NCI-H774 (cell line): ENCODE measurements at regions not wholly inside any gene's neighbourhood (a gene's known extent, or its start where the extent isn't known, plus 50 kb on each side); places are given as distances from the start of the nearest gene placed in this dataset.

Source experiments
- DNase-seq: peaks from one replicate; lab custom pipeline; 2025; lab: John Stamatoyannopoulos, UW

DNA sequence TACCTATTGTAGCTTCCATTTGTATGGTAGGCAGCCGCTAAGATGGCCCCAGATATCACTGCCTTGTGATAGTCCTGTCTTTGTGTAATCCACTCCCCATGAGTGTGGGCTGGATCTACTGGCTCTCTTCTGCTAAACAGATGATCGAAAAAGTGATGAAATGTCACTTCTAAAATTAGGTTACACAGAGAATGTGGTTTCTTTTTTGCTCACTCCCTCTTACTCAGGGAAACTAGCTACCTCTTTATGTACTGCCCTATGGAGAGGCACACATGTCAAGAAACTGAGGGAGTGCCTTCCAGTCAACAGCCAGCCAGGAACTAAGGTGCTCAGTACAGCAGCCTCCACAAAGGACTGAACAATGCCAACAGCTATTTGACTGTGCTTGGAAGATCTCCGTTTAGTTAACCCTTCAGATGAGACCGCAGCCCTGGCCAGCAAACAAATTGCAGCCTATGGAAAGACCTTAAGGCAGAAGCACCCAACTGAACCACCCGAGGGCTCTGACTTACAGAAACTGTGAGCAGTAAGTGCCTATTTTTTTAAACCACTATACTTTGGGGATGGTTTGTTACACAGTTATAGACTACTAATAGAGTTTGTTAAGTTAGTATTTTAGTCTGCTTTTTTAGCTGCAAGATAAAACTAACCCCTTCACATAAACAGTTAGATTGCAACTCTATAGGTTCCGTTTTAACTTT, 113.2 kb upstream of the MAF start:
- DNase-seq, result no peak

- no peak for DNase-seq
Observed at GRCh38 chr16:79712276-79712675, 111.7 kb upstream of the MAF start.

DNA sequence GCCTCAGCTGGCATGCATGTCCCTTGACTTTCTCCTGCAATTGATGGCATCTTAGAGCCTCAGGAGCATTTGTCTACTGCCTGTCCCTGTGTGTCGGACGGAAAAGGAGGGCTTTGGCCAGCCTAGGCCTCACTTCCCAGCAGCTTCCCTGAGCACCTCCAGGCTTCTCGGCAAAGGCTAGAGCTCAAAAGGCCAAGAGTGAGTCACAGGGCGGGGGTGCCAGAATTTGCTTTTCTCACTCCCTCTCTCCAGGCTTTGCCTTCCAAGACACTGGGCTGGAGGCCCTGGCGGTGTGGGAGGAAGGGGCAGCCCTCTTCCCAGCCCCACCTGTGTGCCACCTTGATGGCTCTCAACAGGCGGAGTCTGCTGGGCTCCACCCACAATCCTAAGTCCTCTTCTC, 107.3 kb upstream of the MAF start:
- no peak for DNase-seq

DNA sequence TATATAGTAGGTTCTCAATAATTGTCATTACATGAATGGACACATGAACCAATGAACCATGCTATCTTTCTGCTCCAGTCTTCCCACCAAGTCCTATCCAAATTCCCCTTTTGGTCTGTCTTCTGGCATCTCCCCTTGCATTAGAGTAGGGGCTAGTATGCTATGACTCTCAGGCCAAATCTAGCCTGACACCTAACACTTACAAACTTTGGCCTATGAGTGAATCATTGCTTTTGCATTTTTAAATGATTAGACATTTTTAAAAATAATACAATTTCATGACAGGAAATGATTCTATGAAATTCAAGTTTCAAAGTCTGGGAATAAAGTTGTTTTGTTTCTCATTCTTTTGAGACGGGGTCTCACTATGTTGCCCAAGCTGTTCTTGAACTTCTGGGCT, 102.5 kb upstream of the MAF start:
- no peak for DNase-seq

GRCh38 chr16:79698341-79698753, 97.8 kb upstream of the MAF start:
- DNase-seq, result no peak

DNA sequence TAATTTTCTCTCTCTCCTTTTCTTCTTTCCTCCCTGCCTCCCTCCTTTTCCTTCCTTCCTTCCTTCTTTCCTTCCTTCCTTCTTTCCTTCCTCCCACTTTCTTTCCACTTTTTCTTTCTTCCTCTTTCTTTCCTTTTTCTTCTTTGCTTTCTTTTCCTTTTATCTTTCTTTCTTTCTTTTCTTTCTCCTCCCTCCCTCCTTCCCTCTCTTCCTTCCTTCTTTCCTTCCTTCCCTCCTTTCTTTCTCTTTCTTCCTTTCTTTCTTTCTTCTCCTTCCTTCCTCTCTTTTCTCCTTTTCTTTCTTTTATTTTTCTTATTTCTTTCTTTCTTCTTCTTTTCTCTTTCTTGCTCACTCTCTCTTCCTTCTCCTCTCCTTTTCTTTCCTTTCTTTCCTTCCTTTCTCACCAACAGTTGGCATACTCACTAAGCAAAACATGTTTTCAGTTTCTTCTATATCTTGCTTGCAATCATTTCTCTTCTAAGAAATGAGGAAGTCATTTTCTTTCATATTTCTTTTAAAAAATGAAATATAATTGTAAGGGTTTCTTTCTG, 97.1 kb upstream of the MAF start:
- DNase-seq, result no peak

- DNase-seq, result no peak
Observed at GRCh38 chr16:79691007-79691406, 90.5 kb upstream of the MAF start.

- no peak for DNase-seq
Observed at GRCh38 chr16:79690159-79690558, 89.6 kb upstream of the MAF start.

DNA sequence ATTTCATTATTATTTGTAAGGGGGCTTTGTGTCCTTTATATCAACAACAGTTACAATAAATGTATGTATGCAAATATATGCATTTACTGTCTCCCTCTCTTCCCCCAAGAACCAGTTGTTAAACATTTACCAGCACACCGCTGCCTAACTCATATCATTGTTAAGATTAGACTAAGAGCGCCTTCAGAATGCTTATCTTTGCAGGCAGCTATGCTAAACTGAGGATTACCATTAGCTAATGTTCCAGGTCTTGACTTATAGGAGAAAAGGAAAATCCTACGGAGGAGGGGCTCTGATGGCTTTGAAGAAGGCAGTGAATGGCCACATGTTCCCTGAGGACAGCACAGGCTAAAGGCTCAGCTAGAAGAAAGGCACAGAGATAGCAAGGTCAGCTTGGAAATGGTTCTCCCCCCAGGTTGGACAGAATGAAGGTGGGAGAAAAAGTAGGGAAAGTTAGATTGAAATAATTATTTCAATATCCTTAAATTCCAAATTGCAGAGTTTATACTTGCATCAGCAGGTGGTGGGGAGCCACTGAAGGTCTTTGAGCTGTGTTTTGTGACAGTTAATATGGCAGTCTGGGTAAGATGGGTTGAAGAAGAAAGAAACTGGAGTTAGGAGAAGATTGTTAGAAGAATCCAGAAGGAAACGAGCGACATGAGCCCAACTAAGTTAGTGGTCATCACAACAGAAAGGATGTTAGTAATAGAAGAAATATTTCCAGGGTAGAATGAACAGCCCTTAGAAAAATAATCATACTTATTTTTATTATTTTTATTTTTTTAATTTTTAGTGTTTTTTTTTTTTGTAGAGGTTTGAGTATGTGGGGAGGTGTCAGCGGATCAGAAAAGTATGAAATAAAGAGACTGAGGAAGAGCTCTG, 87.0 kb upstream of the MAF start:
- DNase-seq, result no peak

GRCh38 chr16:79685871-79686270, 85.3 kb upstream of the MAF start:
- no peak for DNase-seq

DNA sequence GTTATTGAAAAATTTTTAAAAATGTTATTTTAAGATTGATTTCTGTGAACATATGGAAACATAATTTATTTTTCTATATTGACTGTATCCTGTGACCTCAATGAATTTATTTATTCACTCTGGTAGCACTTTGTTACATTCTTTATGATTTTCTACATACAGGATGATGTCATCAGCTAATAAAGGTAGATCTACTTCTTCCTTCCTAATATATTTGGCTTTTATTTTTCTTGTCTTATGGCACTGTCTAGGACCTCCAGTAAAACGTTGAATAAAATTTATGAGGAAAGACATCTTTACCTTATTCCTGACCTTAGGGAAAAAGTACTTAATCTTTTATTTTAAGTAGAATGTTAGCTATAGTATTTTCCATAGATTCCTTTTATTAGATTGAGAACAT, 78.8 kb upstream of the MAF start:
- no peak for DNase-seq

DNA sequence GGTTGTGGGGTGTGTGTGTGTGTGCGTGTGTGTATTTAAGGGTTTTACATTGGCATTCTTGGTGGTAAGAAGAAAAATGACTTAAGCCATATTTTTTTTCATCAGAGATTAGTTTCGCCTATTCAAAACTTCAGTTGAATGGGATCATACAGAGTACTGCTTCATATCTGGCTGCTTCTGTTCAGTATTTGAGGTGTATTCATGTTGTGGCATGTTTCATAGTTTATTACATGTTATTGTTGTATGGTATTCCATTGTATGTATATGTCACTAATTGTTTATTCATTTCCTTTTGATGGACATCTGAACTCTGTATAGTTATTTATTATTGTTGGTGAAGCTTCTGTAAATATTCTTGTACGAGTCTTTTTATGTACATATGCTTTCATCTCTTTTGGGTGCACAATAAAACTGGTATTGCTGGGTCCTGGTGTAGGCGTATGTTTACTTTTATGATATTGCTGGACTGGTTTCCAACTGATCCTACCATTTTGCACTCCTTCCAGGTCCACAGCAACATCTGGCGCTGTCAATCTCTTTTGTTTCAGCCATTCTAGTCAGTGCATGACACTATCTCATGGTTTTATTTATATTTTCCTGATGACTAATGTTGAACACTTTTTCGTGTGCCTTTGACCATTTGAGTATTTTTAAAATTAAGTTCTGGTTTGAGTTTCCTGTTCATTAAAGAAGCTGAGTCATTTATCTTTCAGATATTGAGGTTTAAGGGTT, 77.4 kb upstream of the MAF start:
- no peak for DNase-seq

DNA sequence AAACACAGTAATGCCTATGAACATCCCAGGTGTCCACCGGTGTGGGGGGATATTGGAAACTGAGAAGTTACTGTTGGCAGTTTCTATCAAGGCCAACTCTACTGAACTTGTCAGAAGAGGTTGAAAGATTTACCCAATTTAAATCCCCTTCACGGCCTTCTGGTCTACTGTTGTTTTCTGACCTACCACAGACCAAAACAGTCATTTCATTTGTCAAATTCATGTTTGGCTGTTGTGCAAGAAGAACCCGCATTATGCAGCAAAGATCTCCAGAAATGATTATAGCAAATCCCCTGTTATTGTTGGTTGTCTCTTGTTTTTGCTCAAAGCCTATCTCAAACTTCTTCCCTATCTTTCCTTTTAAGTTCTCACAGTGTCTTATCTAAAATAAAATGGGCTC, 73.1 kb upstream of the MAF start:
- no peak for DNase-seq

GRCh38 chr16:79672524-79672923, 72.0 kb upstream of the MAF start:
- no peak for DNase-seq

DNA sequence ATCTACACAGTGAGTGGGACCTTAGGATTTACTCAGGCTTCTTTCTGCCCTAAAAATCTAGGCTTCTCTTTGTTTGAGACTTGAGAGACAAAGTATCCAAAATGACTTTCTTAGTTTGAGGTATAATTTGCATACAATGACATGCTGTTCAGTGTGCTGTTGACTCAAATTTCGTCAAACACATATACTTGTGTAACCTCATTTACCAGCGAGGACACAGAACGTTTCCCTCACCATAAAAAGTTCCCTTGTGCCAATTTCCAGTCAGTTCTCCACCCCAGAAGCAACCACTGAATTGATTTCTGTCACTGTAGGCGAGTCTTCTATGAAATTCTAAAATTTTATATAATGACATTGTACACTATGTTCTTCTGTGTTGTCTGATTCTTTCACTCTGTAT, 68.0 kb upstream of the MAF start:
- no peak for DNase-seq

GRCh38 chr16:79665970-79666369, 65.4 kb upstream of the MAF start:
- no peak for DNase-seq

DNA sequence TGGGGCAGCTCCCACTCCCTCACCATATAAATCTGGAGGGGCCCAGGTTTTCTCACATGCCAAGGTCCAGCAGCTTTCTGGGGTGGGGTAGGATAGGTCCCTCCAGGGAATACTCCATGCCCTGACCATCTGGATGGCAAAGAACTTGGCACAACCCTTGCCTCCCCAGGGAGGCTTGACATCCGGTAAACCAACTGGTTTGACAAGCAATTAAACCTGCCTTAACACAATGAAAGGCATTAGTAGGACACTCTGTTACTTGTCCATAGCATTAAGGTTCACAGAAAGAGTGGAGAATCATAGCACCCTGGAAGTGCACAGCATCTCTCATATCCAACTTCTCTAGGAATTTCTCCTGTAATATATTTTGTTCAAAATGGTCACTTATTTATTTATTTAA, 63.9 kb upstream of the MAF start:
- no peak for DNase-seq

GRCh38 chr16:79662669-79663313, 62.3 kb upstream of the MAF start:
- DNase-seq, result no peak

- no peak for DNase-seq
Observed at GRCh38 chr16:79662122-79662521, 61.6 kb upstream of the MAF start.

DNA sequence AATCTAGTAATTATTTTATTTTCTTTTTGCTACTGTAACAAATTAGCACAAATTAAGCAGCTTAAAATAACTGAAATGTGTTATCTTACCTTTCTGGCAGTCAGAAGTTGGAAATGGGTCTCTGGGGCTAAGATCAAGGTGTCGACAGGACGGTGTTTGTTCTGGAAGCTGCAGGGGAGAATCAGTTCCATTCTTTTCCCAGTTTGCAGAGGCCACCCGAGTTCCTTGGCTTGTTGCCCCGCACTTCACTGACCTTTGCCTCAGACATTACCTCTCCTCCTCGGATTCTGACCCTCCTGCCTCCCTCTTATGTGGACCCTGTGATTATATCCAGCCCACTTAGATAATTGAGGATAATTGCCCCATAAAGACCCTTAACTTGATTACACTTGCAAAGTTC, 61.0 kb upstream of the MAF start:
- DNase-seq, result no peak

DNA sequence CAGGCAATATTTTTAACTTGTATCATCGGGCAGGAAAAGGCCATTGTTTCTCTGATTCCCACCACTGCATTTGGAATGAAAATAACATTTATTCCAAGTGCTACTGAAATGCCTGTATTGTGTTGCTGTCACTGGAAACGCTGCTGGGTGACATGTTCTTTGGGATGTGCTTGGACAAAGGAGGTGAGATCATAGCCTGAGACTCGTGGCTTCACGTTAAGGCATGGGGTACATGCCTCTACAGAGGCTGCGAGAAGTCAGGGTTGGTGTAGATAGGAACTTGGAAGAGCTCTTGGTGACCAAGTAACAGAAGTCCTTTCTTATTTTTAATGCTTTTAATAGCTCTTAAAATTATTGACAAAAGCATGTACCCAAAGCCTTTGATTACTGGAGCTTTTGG, 58.8 kb upstream of the MAF start:
- DNase-seq, result no peak
